Breast epithelium (tissue), 4 donors: ENCODE measurements at regions not wholly inside any gene's neighbourhood (a gene's known extent, or its start where the extent isn't known, plus 50 kb on each side); places are given as distances from the start of the nearest gene placed in this dataset.

Experiments used
- DNase-seq, 2 donors: peaks; one replicate each; pipeline ENCODE4 v3.0.0-alpha.2; 2019; ENCODE audit warnings: low spot score in 2 of 2
- H3K27ac ChIP-seq, 2 donors: fragments of 200-600 bp; sonication (generic) in 1 of 2; one replicate each; pipeline ENCODE4 v1.5.1; 2016 to 2019; ENCODE audit warnings: mild to moderate bottlenecking in 1 of 2
- H3K27me3 ChIP-seq, 2 donors: fragments of 200-600 bp; sonication (generic) in 1 of 2; one replicate each; pipeline versions ENCODE4 v1.5.1 to v1.6.0; 2017 to 2019; ENCODE audit warnings: control low read depth in 1 of 2, mild to moderate bottlenecking in 1 of 2
- H3K36me3 ChIP-seq: fragments of 200-600 bp; one replicate; pipeline ENCODE4 v1.5.1; 2019
- H3K4me1 ChIP-seq, 2 donors: fragments of 200-600 bp; sonication (generic); one replicate each; pipeline ENCODE4 v1.5.1; 2016 to 2019; ENCODE audit warnings: control low read depth in 1 of 2
- H3K4me3 ChIP-seq, 3 donors: fragments of 200-600 bp; sonication (generic); 1 replicate in 2 of 3; 2 replicates in 1 of 3; pipeline ENCODE4 v1.5.1; 2016 to 2019; ENCODE audit warnings: mild to moderate bottlenecking in 3 of 3, moderate library complexity in 2 of 3
- H3K9me3 ChIP-seq, 2 donors: fragments of 200-600 bp; sonication (generic) in 1 of 2; one replicate each; pipeline ENCODE4 v1.5.1; 2016 to 2019; ENCODE audit warnings: control low read depth in 1 of 2
- POLR2A ChIP-seq: fragments of 450-650 bp; IDR thresholded peaks from one replicate; pipeline ENCODE4 v1.6.1; 2016; ENCODE audit warnings: antibody characterized with exemption, mild to moderate bottlenecking, moderate library complexity
- POLR2AphosphoS5 ChIP-seq, 3 donors: sonication (generic); formaldehyde crosslinking; IDR thresholded peaks; one replicate each; pipeline ENCODE4 v1.6.1; 2017; ENCODE audit warnings: antibody characterized with exemption in 3 of 3
- intact Hi-C: fragments of 100-400 bp; cut with DNase I; formaldehyde crosslinking; loops from one replicate; pipeline ENCODE4 v1.15.1; 2023; ENCODE audit warnings: low total_unique reads
- TF ChIP-seq, protein P1 (sequence below), 3 donors: fragments of 450-650 bp; IDR thresholded peaks; one replicate each; pipeline ENCODE4 v1.5.1; 2016 to 2017; ENCODE audit warnings: antibody characterized with exemption in 3 of 3, mild to moderate bottlenecking in 3 of 3, moderate library complexity in 3 of 3

DNA sequence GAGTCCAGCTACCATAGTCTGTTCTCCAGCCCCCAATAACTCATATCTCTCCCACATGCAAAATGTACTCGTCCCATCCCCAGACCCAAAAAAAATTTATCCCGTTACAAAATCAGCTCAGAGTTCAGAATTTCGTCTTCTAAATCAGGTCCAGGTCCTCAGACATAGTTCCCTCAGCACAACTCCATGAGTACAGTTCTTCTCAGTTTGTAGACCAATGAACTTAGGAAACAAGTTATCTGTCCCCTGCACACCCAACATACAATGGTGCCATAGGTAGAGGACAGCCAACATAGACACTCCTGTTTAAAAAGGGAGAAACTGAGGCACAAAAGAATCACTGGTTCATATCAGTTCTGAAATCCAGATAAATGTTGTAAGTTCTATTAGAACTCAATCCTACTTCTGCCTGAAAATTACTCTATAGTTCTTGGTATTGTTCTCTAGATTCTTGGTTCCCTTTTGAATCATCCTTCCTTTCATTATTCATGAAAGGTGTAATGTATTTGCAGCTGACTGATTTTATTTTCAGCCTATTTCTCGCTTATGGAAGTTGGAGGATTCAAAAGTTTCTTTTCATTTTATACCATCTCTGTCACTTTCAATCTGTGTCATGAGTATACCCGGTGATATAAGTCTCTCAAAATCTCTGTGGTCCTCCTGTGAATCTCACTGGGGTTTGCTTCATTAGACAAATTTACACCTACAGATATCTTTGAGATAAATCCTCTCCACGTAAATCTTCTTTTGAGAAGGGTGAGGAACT is 75.8 kb upstream of the TSPAN2 start:
- no peak for DNase-seq
- Histone ChIP-seq H3K27me3 (no peaks in the 10 kb centered on the region), H3K27ac (no peak overlapping the region), H3K9me3 (no peaks in the 10 kb centered on the region), H3K4me1 (no peaks in the 10 kb centered on the region), H3K4me3 (no peak overlapping the region), H3K36me3 (no peaks in the 10 kb centered on the region)
- intact Hi-C loops: no loop called here
- TF ChIP-seq, protein P1, sequence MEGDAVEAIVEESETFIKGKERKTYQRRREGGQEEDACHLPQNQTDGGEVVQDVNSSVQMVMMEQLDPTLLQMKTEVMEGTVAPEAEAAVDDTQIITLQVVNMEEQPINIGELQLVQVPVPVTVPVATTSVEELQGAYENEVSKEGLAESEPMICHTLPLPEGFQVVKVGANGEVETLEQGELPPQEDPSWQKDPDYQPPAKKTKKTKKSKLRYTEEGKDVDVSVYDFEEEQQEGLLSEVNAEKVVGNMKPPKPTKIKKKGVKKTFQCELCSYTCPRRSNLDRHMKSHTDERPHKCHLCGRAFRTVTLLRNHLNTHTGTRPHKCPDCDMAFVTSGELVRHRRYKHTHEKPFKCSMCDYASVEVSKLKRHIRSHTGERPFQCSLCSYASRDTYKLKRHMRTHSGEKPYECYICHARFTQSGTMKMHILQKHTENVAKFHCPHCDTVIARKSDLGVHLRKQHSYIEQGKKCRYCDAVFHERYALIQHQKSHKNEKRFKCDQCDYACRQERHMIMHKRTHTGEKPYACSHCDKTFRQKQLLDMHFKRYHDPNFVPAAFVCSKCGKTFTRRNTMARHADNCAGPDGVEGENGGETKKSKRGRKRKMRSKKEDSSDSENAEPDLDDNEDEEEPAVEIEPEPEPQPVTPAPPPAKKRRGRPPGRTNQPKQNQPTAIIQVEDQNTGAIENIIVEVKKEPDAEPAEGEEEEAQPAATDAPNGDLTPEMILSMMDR (IDR thresholded peaks at IDR 0.05): no peak
- TF ChIP-seq POLR2AphosphoS5 (IDR thresholded peaks at IDR 0.05): no peak
- TF ChIP-seq POLR2A: no peak

- Histone ChIP-seq H3K27ac (no peak overlapping the region), H3K36me3 (no peaks in the 10 kb centered on the region), H3K9me3 (no peaks in the 10 kb centered on the region), H3K4me1 (no peaks in the 10 kb centered on the region), H3K4me3 (no peak overlapping the region), H3K27me3 (no peaks in the 10 kb centered on the region)
- intact Hi-C loops: no loop called here
- no peak for DNase-seq
- no peak for TF ChIP-seq POLR2A
- TF ChIP-seq, protein P1 (IDR thresholded peaks at IDR 0.05): no peak
Observed at GRCh38 chr1:115164484-115164883, 75.2 kb upstream of the TSPAN2 start.

GRCh38 chr1:115160728-115161127 is 71.4 kb upstream of the TSPAN2 start:
- Histone ChIP-seq H3K27me3 (no peaks in the 10 kb centered on the region), H3K4me1 (no peaks in the 10 kb centered on the region), H3K4me3 (no peak overlapping the region), H3K36me3 (no peaks in the 10 kb centered on the region), H3K9me3 (no peaks in the 10 kb centered on the region), H3K27ac (no peak overlapping the region)
- intact Hi-C loops: no loop called here
- no peak for DNase-seq
- TF ChIP-seq POLR2A (no peak), POLR2AphosphoS5 (IDR thresholded peaks at IDR 0.05) (no peak)
- TF ChIP-seq, protein P1 (IDR thresholded peaks at IDR 0.05): no peak

DNA sequence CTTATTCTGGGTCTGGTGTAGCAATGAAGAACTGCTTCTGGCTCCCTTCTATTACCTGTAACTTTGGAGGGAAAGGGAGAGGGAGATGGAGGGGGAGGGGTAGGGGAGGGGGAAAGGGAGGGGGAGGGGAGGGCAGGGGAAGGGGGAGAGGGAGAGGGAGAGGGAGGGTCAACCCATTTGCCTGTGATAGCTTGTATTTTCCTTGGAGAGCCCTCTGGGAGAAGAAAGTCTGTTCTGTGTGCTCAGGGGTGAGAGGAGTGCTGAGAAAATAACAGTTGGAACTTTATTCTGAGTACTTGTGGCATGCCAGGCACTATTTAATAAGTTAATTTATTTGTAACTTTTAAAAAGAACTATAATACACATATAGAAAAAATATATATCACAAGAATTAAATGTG is 70.7 kb upstream of the TSPAN2 start:
- intact Hi-C loops: no loop called here

GRCh38 chr1:115158181-115158580 is 68.9 kb upstream of the TSPAN2 start:
- H3K27me3 ChIP-seq: no peaks in the 10 kb centered on the region
- no peaks in the 10 kb centered on the region for H3K9me3 ChIP-seq
- H3K4me3 ChIP-seq: no peak overlapping the region
- no peaks in the 10 kb centered on the region for H3K36me3 ChIP-seq
- H3K27ac ChIP-seq: peak overlapping the region in 1 of 2 donors; percentile 32
- H3K4me1 ChIP-seq: no peaks in the 10 kb centered on the region
- TF ChIP-seq, protein P1 (IDR thresholded peaks at IDR 0.05): no peak
- TF ChIP-seq POLR2A: no peak
- TF ChIP-seq POLR2AphosphoS5 (IDR thresholded peaks at IDR 0.05): no peak
- DNase-seq: no peak
- intact Hi-C loops: no loop called here

More for the DNA sequence above, 70.7 kb upstream of the TSPAN2 start:
- Histone ChIP-seq H3K9me3 (no peaks in the 10 kb centered on the region), H3K4me1 (no peaks in the 10 kb centered on the region), H3K36me3 (no peaks in the 10 kb centered on the region), H3K27ac (no peak overlapping the region), H3K4me3 (no peak overlapping the region), H3K27me3 (no peaks in the 10 kb centered on the region)
- no peak for TF ChIP-seq POLR2A
- TF ChIP-seq POLR2AphosphoS5 (IDR thresholded peaks at IDR 0.05): no peak
- TF ChIP-seq, protein P1 (IDR thresholded peaks at IDR 0.05): no peak
- no peak for DNase-seq
